ENCODE measurements at regions not wholly inside any gene's neighbourhood (a gene's known extent, or its start where the extent isn't known, plus 50 kb on each side); places are given as distances from the start of the nearest gene placed in this dataset.

GRCh38 chr13:69296130-69296529 is 811.5 kb upstream of the ATXN8OS start:
- Histone ChIP-seq H3K27ac (ENCODE audit: control insufficient read depth, insufficient read depth, low read length) (no peak overlapping the region), H2AFZ (ENCODE audit: control insufficient read depth, low read length) (no peak overlapping the region), H3K4me1 (ENCODE audit: control insufficient read depth, extremely low read depth, insufficient read depth, low read length) (no peaks in the 10 kb centered on the region), H3K4me3 (ENCODE audit: control insufficient read depth in 2 of 3, extremely low read depth in 1 of 3, insufficient read depth in 2 of 3, low read depth in 1 of 3, low read length in 3 of 3) (no peak overlapping the region), H3K27me3 (ENCODE audit: control insufficient read depth, extremely low read depth, insufficient read depth, low read length) (no peaks in the 10 kb centered on the region), H3K36me3 (ENCODE audit: control insufficient read depth in 2 of 2, extremely low read depth in 1 of 2, insufficient read depth in 2 of 2, low read length in 2 of 2) (no peaks in the 10 kb centered on the region), H3K79me2 (ENCODE audit: control insufficient read depth, insufficient read depth, low read length) (no peaks in the 10 kb centered on the region), H4K20me1 (ENCODE audit: control insufficient read depth, extremely low read depth, insufficient read depth, low read length) (no peaks in the 10 kb centered on the region), H3K9me3 (ENCODE audit: control insufficient read depth, low read depth, low read length) (no peaks in the 10 kb centered on the region), H3K9me1 (ENCODE audit: control insufficient read depth, extremely low read depth, insufficient read depth, low read length) (no peaks in the 10 kb centered on the region), H3K4me2 (ENCODE audit: control insufficient read depth, extremely low read depth, insufficient read depth, low read depth, low read length) (no peak overlapping the region), H3K9ac (ENCODE audit: control insufficient read depth, extremely low read depth, insufficient read depth, low read length) (no peak overlapping the region)
- TF ChIP-seq CTCF (optimal IDR thresholded peaks at IDR 0.05 in 1 of 3, IDR thresholded peaks at IDR 0.05 in 1 of 3, conservative IDR thresholded peaks at IDR 0.05 in 1 of 3; ENCODE audit: extremely low read depth in 1 of 3, insufficient read depth in 2 of 3, low read length in 3 of 3) (no peak), EZH2 (IDR thresholded peaks at IDR 0.05; ENCODE audit: low read length) (no peak)
- no peak for FAIRE-seq
- no peak for DNase-seq (ENCODE audit: low read depth, low spot score)
- dilution Hi-C loops (cut with MboI; ENCODE audit: extremely low pct_ligation_motif_present, low sequenced_read_pairs) = no loop called here

- no peaks in the 10 kb centered on the region for H3K79me2 ChIP-seq (ENCODE audit: control insufficient read depth, insufficient read depth, low read length)
- no peak for FAIRE-seq
Observed at GRCh38 chr13:69292789-69293425, 814.7 kb upstream of the ATXN8OS start.

More at GRCh38 chr13:69292789-69293425, 814.7 kb upstream of the ATXN8OS start:
- TF ChIP-seq CTCF (optimal IDR thresholded peaks at IDR 0.05 in 1 of 3, IDR thresholded peaks at IDR 0.05 in 1 of 3, conservative IDR thresholded peaks at IDR 0.05 in 1 of 3; ENCODE audit: extremely low read depth in 1 of 3, insufficient read depth in 2 of 3, low read length in 3 of 3) (no peak), EZH2 (IDR thresholded peaks at IDR 0.05; ENCODE audit: low read length) (no peak)
- Histone ChIP-seq H3K9ac (ENCODE audit: control insufficient read depth, extremely low read depth, insufficient read depth, low read length) (no peak overlapping the region), H3K27me3 (ENCODE audit: control insufficient read depth, extremely low read depth, insufficient read depth, low read length) (no peaks in the 10 kb centered on the region), H3K27ac (ENCODE audit: control insufficient read depth, insufficient read depth, low read length) (no peak overlapping the region), H4K20me1 (ENCODE audit: control insufficient read depth, extremely low read depth, insufficient read depth, low read length) (no peaks in the 10 kb centered on the region), H3K4me3 (ENCODE audit: control insufficient read depth in 2 of 3, extremely low read depth in 1 of 3, insufficient read depth in 2 of 3, low read depth in 1 of 3, low read length in 3 of 3) (no peak overlapping the region), H3K36me3 (ENCODE audit: control insufficient read depth in 2 of 2, extremely low read depth in 1 of 2, insufficient read depth in 2 of 2, low read length in 2 of 2) (no peaks in the 10 kb centered on the region), H3K4me1 (ENCODE audit: control insufficient read depth, extremely low read depth, insufficient read depth, low read length) (no peaks in the 10 kb centered on the region), H3K9me1 (ENCODE audit: control insufficient read depth, extremely low read depth, insufficient read depth, low read length) (no peaks in the 10 kb centered on the region), H3K9me3 (ENCODE audit: control insufficient read depth, low read depth, low read length) (no peaks in the 10 kb centered on the region), H2AFZ (ENCODE audit: control insufficient read depth, low read length) (no peak overlapping the region), H3K4me2 (ENCODE audit: control insufficient read depth, extremely low read depth, insufficient read depth, low read depth, low read length) (no peak overlapping the region)
- no peak for DNase-seq (ENCODE audit: low read depth, low spot score)
- dilution Hi-C loops (cut with MboI; ENCODE audit: extremely low pct_ligation_motif_present, low sequenced_read_pairs) = no loop called here

Measured in keratinocyte (primary cell).